A549 (cell line): ENCODE measurements at regions not wholly inside any gene's neighbourhood (a gene's known extent, or its start where the extent isn't known, plus 50 kb on each side); places are given as distances from the start of the nearest gene placed in this dataset.

Experiments
- HEYL ChIP-seq: fragments of 250-450 bp; sonication (Bioruptor Pico); IDR thresholded peaks from 2 replicates; pipeline ENCODE4 v1.8.0; 2021; ENCODE audit warnings: mild to moderate bottlenecking, moderate library complexity
- POLR2A ChIP-seq: IDR thresholded peaks from 2 replicates; pipeline ENCODE4 v1.6.1; 2012; ENCODE audit warnings: mild to moderate bottlenecking, low read length
- RAD21 ChIP-seq, 2 experiments: fragments of >200 bp in 1 of 2; sonication (Bioruptor Twin) in 1 of 2; formaldehyde crosslinking in 1 of 2; IDR thresholded peaks in 1 of 2; conservative IDR thresholded peaks in 1 of 2; 2 replicates in 1 of 2; 3 replicates in 1 of 2; pipeline ENCODE4 v1.6.1; 2012 to 2018; ENCODE audit warnings: inconsistent platforms in 1 of 2
- TF ChIP-seq, protein P1 (sequence below): fragments of >200 bp; sonication (Bioruptor Twin); formaldehyde crosslinking; IDR thresholded peaks from 3 replicates; pipeline ENCODE4 v1.5.1; 2016
- TF ChIP-seq, protein P2 (sequence below): IDR thresholded peaks from 2 replicates; pipeline ENCODE4 v1.6.1; 2012
- TF ChIP-seq, protein P3 (sequence below): fragments of >200 bp; sonication (Bioruptor Twin); formaldehyde crosslinking; IDR thresholded peaks from 3 replicates; pipeline ENCODE4 v1.6.1; 2016
- TF ChIP-seq, protein P4 (sequence below): fragments of 450-650 bp; IDR thresholded peaks from 2 replicates; pipeline ENCODE4 v1.6.1; 2014; ENCODE audit warnings: antibody characterized with exemption

DNA sequence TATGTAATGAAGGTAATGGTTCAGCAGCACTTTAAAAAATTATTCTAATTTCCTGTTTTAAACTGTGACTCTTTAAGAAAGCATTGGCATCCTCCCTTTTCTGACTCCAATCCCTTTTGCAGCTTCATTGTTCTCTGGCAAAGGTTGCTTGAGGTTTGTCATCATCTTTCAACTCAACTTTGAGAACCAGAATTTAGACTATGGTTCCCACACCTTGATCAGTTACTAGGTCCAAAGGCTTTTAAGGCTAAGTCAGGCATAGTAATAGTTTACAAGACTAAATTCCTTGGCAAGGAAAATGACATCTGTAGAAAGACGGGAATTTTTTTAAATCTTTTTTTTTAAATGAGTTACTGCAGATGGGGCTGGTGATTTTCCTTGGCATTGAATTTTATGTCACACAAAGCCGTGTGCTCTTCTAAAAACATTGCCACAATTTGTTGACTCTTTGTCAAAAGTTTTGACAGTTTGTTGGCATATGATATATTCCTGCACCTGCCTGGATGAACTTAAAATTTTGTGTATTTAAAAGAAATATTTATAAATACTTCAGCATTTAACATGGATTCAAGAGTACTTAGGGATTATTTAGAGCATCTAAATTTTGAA, 451.0 kb downstream of the MEIS1 start:
- TF ChIP-seq, protein P1, sequence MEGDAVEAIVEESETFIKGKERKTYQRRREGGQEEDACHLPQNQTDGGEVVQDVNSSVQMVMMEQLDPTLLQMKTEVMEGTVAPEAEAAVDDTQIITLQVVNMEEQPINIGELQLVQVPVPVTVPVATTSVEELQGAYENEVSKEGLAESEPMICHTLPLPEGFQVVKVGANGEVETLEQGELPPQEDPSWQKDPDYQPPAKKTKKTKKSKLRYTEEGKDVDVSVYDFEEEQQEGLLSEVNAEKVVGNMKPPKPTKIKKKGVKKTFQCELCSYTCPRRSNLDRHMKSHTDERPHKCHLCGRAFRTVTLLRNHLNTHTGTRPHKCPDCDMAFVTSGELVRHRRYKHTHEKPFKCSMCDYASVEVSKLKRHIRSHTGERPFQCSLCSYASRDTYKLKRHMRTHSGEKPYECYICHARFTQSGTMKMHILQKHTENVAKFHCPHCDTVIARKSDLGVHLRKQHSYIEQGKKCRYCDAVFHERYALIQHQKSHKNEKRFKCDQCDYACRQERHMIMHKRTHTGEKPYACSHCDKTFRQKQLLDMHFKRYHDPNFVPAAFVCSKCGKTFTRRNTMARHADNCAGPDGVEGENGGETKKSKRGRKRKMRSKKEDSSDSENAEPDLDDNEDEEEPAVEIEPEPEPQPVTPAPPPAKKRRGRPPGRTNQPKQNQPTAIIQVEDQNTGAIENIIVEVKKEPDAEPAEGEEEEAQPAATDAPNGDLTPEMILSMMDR, result no peak
- TF ChIP-seq POLR2A, result no peak
- no peak for TF ChIP-seq HEYL (CRISPR knock-in tag)
- TF ChIP-seq, protein P2, sequence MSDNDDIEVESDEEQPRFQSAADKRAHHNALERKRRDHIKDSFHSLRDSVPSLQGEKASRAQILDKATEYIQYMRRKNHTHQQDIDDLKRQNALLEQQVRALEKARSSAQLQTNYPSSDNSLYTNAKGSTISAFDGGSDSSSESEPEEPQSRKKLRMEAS, result no peak
- TF ChIP-seq, protein P3, sequence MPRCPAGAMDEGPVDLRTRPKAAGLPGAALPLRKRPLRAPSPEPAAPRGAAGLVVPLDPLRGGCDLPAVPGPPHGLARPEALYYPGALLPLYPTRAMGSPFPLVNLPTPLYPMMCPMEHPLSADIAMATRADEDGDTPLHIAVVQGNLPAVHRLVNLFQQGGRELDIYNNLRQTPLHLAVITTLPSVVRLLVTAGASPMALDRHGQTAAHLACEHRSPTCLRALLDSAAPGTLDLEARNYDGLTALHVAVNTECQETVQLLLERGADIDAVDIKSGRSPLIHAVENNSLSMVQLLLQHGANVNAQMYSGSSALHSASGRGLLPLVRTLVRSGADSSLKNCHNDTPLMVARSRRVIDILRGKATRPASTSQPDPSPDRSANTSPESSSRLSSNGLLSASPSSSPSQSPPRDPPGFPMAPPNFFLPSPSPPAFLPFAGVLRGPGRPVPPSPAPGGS, result no peak
- TF ChIP-seq, protein P4, sequence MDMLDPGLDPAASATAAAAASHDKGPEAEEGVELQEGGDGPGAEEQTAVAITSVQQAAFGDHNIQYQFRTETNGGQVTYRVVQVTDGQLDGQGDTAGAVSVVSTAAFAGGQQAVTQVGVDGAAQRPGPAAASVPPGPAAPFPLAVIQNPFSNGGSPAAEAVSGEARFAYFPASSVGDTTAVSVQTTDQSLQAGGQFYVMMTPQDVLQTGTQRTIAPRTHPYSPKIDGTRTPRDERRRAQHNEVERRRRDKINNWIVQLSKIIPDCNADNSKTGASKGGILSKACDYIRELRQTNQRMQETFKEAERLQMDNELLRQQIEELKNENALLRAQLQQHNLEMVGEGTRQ, result no peak
- no peak for TF ChIP-seq RAD21 (conservative IDR thresholded peaks at IDR 0.05 in 1 of 2, IDR thresholded peaks at IDR 0.05 in 1 of 2)
